ENCODE measurements at regions not wholly inside any gene's neighbourhood (a gene's known extent, or its start where the extent isn't known, plus 50 kb on each side); places are given as distances from the start of the nearest gene placed in this dataset.
"Not testable (repeated sequence)": the region's sequence is repeated elsewhere in the genome, so short reads cannot be mapped to it uniquely, and the experiment has no call there.

GRCh38 chr17:33709881-33710280, 416.8 kb upstream of the ASIC2 start:
- no peak for DNase-seq

GRCh38 chr17:33712120-33712519, 419.0 kb upstream of the ASIC2 start:
- no peak for DNase-seq

GRCh38 chr17:33716957-33717356, 423.9 kb upstream of the ASIC2 start:
- DNase-seq: no peak

GRCh38 chr17:33723736-33724135, 430.6 kb upstream of the ASIC2 start:
- DNase-seq: not testable (repeated sequence)

- no peak for DNase-seq
These were observed 432.7 kb upstream of the ASIC2 start for GRCh38 chr17:33725675-33726271.

- DNase-seq: no peak
These were observed 437.0 kb upstream of the ASIC2 start for GRCh38 chr17:33730131-33730530.

GRCh38 chr17:33732116-33732515, 439.0 kb upstream of the ASIC2 start:
- DNase-seq: no peak

GRCh38 chr17:33739714-33740113, 446.6 kb upstream of the ASIC2 start:
- no peak for DNase-seq

- DNase-seq: no peak
These were observed 452.1 kb upstream of the ASIC2 start for GRCh38 chr17:33745047-33745760.

GRCh38 chr17:33749171-33749570, 456.1 kb upstream of the ASIC2 start:
- DNase-seq: no peak

GRCh38 chr17:33750943-33751701, 458.0 kb upstream of the ASIC2 start:
- DNase-seq: no peak

GRCh38 chr17:33751702-33752065, 458.6 kb upstream of the ASIC2 start:
- no peak for DNase-seq

GRCh38 chr17:33753452-33753851, 460.4 kb upstream of the ASIC2 start:
- no peak for DNase-seq

GRCh38 chr17:33756021-33756420, 462.9 kb upstream of the ASIC2 start:
- no peak for DNase-seq

- no peak for DNase-seq
These were observed 472.8 kb upstream of the ASIC2 start for GRCh38 chr17:33765871-33766270.

- DNase-seq: no peak
These were observed 473.6 kb upstream of the ASIC2 start for GRCh38 chr17:33766721-33767120.

- DNase-seq: no peak
These were observed 476.0 kb upstream of the ASIC2 start for GRCh38 chr17:33769066-33769465.

GRCh38 chr17:33776304-33776703, 478.8 kb upstream of the CCL2 start:
- no peak for DNase-seq

GRCh38 chr17:33776903-33777302, 478.2 kb upstream of the CCL2 start:
- no peak for DNase-seq

GRCh38 chr17:33777674-33778073, 477.4 kb upstream of the CCL2 start:
- DNase-seq: no peak

GRCh38 chr17:33778505-33779233, 476.4 kb upstream of the CCL2 start:
- DNase-seq: no peak

- DNase-seq: no peak
These were observed 475.9 kb upstream of the CCL2 start for GRCh38 chr17:33779234-33779591.

GRCh38 chr17:33785281-33785680, 469.8 kb upstream of the CCL2 start:
- no peak for DNase-seq

GRCh38 chr17:33786478-33786877, 468.6 kb upstream of the CCL2 start:
- DNase-seq: no peak

Measured in GOT3 (cell line).